K562 (cell line): ENCODE measurements at regions not wholly inside any gene's neighbourhood (a gene's known extent, or its start where the extent isn't known, plus 50 kb on each side); places are given as distances from the start of the nearest gene placed in this dataset.

Source experiments
- ATAC-seq: fragments of 200-7000 bp; cut with Tn5 transposase; 3 replicates; pipeline ENCODE4 v1.9.1; 2020; ENCODE audit warnings: moderate library complexity
- BruUV-seq: library from RNA; stranded (reverse); fragments of 400-500 nt; replicated peaks from 2 replicates; lab custom pipeline; 2021; lab: Mats Ljungman, UMichigan
- CTCF ChIA-PET: fragments of 300-600 bp; formaldehyde crosslinking; extraction: SDS; loops from one replicate; lab custom pipeline; 2021; ENCODE audit warnings: low intra/inter-chr PET ratio; lab: Yijun Ruan, JAX
- POLR2A ChIA-PET: fragments of 300-600, 350-650 bp; sonication (Branson Sonifier 250); formaldehyde crosslinking; extraction: SDS; loops from one replicate; lab custom pipeline; 2021; ENCODE audit warnings: antibody characterized with exemption, inconsistent platforms; lab: Yijun Ruan, JAX
- DNase-seq, 4 experiments: peaks; one replicate each; pipeline versions ENCODE4 v3.0.0 to v3.0.0-alpha.2; 2011 to 2018; ENCODE audit warnings: low spot score in 3 of 4, mixed read lengths in 3 of 4; ENCODE audit errors: extremely low read depth in 1 of 4
- FAIRE-seq: peaks from 2 replicates; lab custom pipeline; 2011; peaks lifted over from hg19 to GRCh38; lab: Jason Lieb, UNC
- H2AFZ ChIP-seq: 2 replicates; pipeline ENCODE4 v1.6.0; 2011; ENCODE audit warnings: low read depth, low read length, control low read depth, inconsistent platforms
- H3K27ac ChIP-seq: fragments of 200-600 bp; 3 replicates; pipeline ENCODE4 v1.8.0; 2011; ENCODE audit warnings: low read depth, mild to moderate bottlenecking, control low read depth, inconsistent platforms, low read length, moderate library complexity, mixed read lengths; ENCODE audit errors: extremely low read depth
- H3K27me3 ChIP-seq, 2 experiments: fragments of 300-600 bp in 1 of 2; 2 replicates in 1 of 2; 3 replicates in 1 of 2; pipeline versions ENCODE4 v1.6.0 to v1.8.0; 2011; ENCODE audit warnings: inconsistent platforms in 2 of 2, low read length in 2 of 2, mild to moderate bottlenecking in 1 of 2, mixed read lengths in 1 of 2, moderate library complexity in 1 of 2; ENCODE audit not compliant: control insufficient read depth in 2 of 2, insufficient read depth in 2 of 2
- H3K36me3 ChIP-seq: fragments of 300-600 bp; 3 replicates; pipeline ENCODE4 v1.8.0; 2011; ENCODE audit warnings: mild to moderate bottlenecking, low read length, inconsistent platforms; ENCODE audit not compliant: control insufficient read depth, insufficient read depth
- H3K4me1 ChIP-seq, 2 experiments: fragments of 200-600 bp in 1 of 2; replicated peaks in 1 of 2; 2 replicates in 1 of 2; 3 replicates in 1 of 2; pipeline versions ENCODE4 v1.5.1 to v1.8.0; 2011; ENCODE audit warnings: inconsistent platforms in 2 of 2, low read length in 2 of 2, mild to moderate bottlenecking in 1 of 2, mixed read lengths in 1 of 2, moderate library complexity in 1 of 2; ENCODE audit not compliant: control insufficient read depth in 2 of 2, insufficient read depth in 2 of 2
- H3K4me2 ChIP-seq: 2 replicates; pipeline ENCODE4 v1.6.1; 2011; ENCODE audit warnings: low read length, control low read depth, inconsistent platforms, mixed read lengths; ENCODE audit not compliant: insufficient read depth
- H3K4me3 ChIP-seq: fragments of 200-600 bp; sonication (generic), shearing (Covaris generic); 2 replicates; pipeline ENCODE4 v1.5.1; 2016; ENCODE audit warnings: control low read depth, inconsistent platforms
- H3K79me2 ChIP-seq: fragments of 200-600 bp; 3 replicates; pipeline ENCODE4 v1.8.0; 2011; ENCODE audit warnings: low read length, inconsistent platforms; ENCODE audit not compliant: control insufficient read depth, insufficient read depth
- H3K9ac ChIP-seq, 2 experiments: 2 replicates each; pipeline versions ENCODE4 v1.6.0 to v1.6.1; 2011; ENCODE audit warnings: low read depth in 2 of 2, low read length in 2 of 2, control low read depth in 1 of 2, inconsistent platforms in 1 of 2, mild to moderate bottlenecking in 1 of 2, mixed read lengths in 1 of 2; ENCODE audit not compliant: insufficient read depth in 1 of 2
- H3K9me1 ChIP-seq: one replicate; pipeline ENCODE4 v1.6.0; 2011; ENCODE audit warnings: inconsistent platforms, mild to moderate bottlenecking, low read length, moderate library complexity; ENCODE audit not compliant: control insufficient read depth, insufficient read depth
- H3K9me3 ChIP-seq: replicated peaks from 2 replicates; pipeline ENCODE4 v1.5.1; 2011; ENCODE audit warnings: low read depth, low read length, inconsistent platforms; ENCODE audit not compliant: control insufficient read depth, insufficient read depth
- H4K20me1 ChIP-seq: replicated peaks from 2 replicates; pipeline ENCODE4 v1.6.1; 2011; ENCODE audit warnings: low read length, inconsistent platforms, mixed read lengths; ENCODE audit not compliant: control insufficient read depth, insufficient read depth
- CTCF ChIP-seq, 3 experiments: IDR thresholded peaks in 2 of 3; conservative IDR thresholded peaks in 1 of 3; 2 replicates each; pipeline ENCODE4 v1.5.1; 2011 to 2012; ENCODE audit warnings: low read length in 3 of 3, mild to moderate bottlenecking in 3 of 3, control low read depth in 2 of 3, improper control_type of control experiment in 1 of 3, inconsistent platforms in 1 of 3, low read depth in 1 of 3, mixed read lengths in 1 of 3, moderate library complexity in 1 of 3; ENCODE audit not compliant: insufficient read depth in 2 of 3
- E2F5 ChIP-seq: sonication (generic); formaldehyde crosslinking; IDR thresholded peaks from 2 replicates; pipeline ENCODE4 v1.8.0; 2022; ENCODE audit warnings: mild to moderate bottlenecking, missing genetic modification reagents
- EP300 ChIP-seq: IDR thresholded peaks from 2 replicates; pipeline ENCODE4 v1.6.1; 2012; ENCODE audit warnings: low read length, improper control_type of control experiment
- KDM4B ChIP-seq, 2 experiments: fragments of 450-650 bp in 1 of 2; sonication (generic) in 1 of 2; IDR thresholded peaks; 2 replicates each; pipeline ENCODE4 v1.6.1; 2016 to 2017; ENCODE audit warnings: borderline replicate concordance in 2 of 2, antibody characterized with exemption in 1 of 2, low read depth in 1 of 2, mild to moderate bottlenecking in 1 of 2
- RAD21 ChIP-seq, 2 experiments: fragments of 250-450 bp in 1 of 2; fragments of 450-650 bp in 1 of 2; sonication (Bioruptor Pico) in 1 of 2; formaldehyde crosslinking in 1 of 2; IDR thresholded peaks in 1 of 2; conservative IDR thresholded peaks in 1 of 2; 2 replicates each; pipeline versions ENCODE4 v1.4.0 to v1.8.0; 2020 to 2022; ENCODE audit warnings: mild to moderate bottlenecking in 2 of 2, moderate library complexity in 1 of 2
- SAFB ChIP-seq: fragments of 200-400 bp; formaldehyde crosslinking; IDR thresholded peaks from 2 replicates; pipeline ENCODE4 v1.6.1; 2017; ENCODE audit warnings: low read depth, low read length, borderline replicate concordance
- SRSF1 ChIP-seq: fragments of 200-400 bp; formaldehyde crosslinking; IDR thresholded peaks from 2 replicates; pipeline ENCODE4 v1.6.1; 2017; ENCODE audit warnings: mild to moderate bottlenecking, low read depth, low read length, moderate library complexity
- TCF3 ChIP-seq: sonication (generic); formaldehyde crosslinking; IDR thresholded peaks from 2 replicates; pipeline ENCODE4 v1.4.0; 2020; ENCODE audit warnings: mild to moderate bottlenecking, missing genetic modification reagents
- TRIM25 ChIP-seq: fragments of 450-650 bp; IDR thresholded peaks from 2 replicates; pipeline ENCODE4 v1.7.0; 2016; ENCODE audit warnings: borderline replicate concordance
- WGBS: fragments of 100-300 bp; shearing (Covaris generic); methylation state at CpG from one replicate; pipeline ENCODE4 v1.1.6; 2016; ENCODE audit warnings: low coverage, mixed read lengths; ENCODE audit not compliant: insufficient coverage; ENCODE audit errors: missing lambda C conversion rate; 5-methylcytosine and 5-hydroxymethylcytosine counted together
- in situ Hi-C: fragments of 300-500 bp; cut with MboI; formaldehyde crosslinking; loops from 4 replicates; pipeline ENCODE4 v1.15.0; 2018; ENCODE audit warnings: inconsistent platforms, mixed read lengths
- intact Hi-C: fragments of 100-400 bp; cut with micrococcal nuclease; formaldehyde crosslinking; loops from 2 replicates; pipeline ENCODE4 v1.14.2; 2022

- TF ChIP-seq TRIM25, result no peak
- TF ChIP-seq EP300, result no peak
Observed at GRCh38 chr18:70808481-70809056, 519.7 kb downstream of the SOCS6 start (continued).

GRCh38 chr18:70781860-70782453, 493.1 kb downstream of the SOCS6 start:
- in situ Hi-C loops (no loop called here), intact Hi-C loops (no loop called here)
- Histone ChIP-seq H3K4me1 (no peaks in the 10 kb centered on the region), H2AFZ (no peak overlapping the region), H3K9me3 (no peaks in the 10 kb centered on the region), H3K27ac (no peak overlapping the region), H3K27me3 (no peaks in the 10 kb centered on the region), H3K9me1 (no peaks in the 10 kb centered on the region), H3K9ac (no peak overlapping the region), H3K4me2 (no peak overlapping the region), H3K36me3 (no peaks in the 10 kb centered on the region), H3K4me3 (no peak overlapping the region), H3K79me2 (no peaks in the 10 kb centered on the region), H4K20me1 (no peaks in the 10 kb centered on the region)
- no peak for FAIRE-seq
- CTCF ChIA-PET, result no interaction called here
- WGBS, result 0% methylated on average over 8 of the region's 8 CpGs
- ATAC-seq, result peak; percentile 64
- DNase-seq, result peak; percentile 6 to 21 (median 17)
- no peak for TF ChIP-seq SRSF1
- TF ChIP-seq E2F5 (CRISPR knock-in tag), result no peak
- TF ChIP-seq SAFB, result no peak
- peak in 1 of 2 experiments; percentile 38; a peak in 2 of 4 replicates for TF ChIP-seq RAD21 (CRISPR knock-in tag; conservative IDR thresholded peaks at IDR 0.05 in 1 of 2, IDR thresholded peaks at IDR 0.05 in 1 of 2)
- no peak for TF ChIP-seq KDM4B (IDR thresholded peaks at IDR 0.05; ENCODE audit: borderline replicate concordance in 2 of 2, low read depth in 1 of 2)
- TF ChIP-seq TCF3, result no peak
- peak; percentile 16 to 37 (median 35); a peak in 3 of 6 replicates for TF ChIP-seq CTCF (IDR thresholded peaks at IDR 0.05 in 2 of 3, conservative IDR thresholded peaks at IDR 0.05 in 1 of 3; ENCODE audit: insufficient read depth in 2 of 3, low read depth in 1 of 3, low read length in 3 of 3)
- no TSS peak for BruUV-seq
- POLR2A ChIA-PET, result no interaction called here
